ENCODE measurements at regions not wholly inside any gene's neighbourhood (a gene's known extent, or its start where the extent isn't known, plus 50 kb on each side); places are given as distances from the start of the nearest gene placed in this dataset.

- TF ChIP-seq, protein P1, sequence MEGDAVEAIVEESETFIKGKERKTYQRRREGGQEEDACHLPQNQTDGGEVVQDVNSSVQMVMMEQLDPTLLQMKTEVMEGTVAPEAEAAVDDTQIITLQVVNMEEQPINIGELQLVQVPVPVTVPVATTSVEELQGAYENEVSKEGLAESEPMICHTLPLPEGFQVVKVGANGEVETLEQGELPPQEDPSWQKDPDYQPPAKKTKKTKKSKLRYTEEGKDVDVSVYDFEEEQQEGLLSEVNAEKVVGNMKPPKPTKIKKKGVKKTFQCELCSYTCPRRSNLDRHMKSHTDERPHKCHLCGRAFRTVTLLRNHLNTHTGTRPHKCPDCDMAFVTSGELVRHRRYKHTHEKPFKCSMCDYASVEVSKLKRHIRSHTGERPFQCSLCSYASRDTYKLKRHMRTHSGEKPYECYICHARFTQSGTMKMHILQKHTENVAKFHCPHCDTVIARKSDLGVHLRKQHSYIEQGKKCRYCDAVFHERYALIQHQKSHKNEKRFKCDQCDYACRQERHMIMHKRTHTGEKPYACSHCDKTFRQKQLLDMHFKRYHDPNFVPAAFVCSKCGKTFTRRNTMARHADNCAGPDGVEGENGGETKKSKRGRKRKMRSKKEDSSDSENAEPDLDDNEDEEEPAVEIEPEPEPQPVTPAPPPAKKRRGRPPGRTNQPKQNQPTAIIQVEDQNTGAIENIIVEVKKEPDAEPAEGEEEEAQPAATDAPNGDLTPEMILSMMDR (IDR thresholded peaks at IDR 0.05; ENCODE audit: low read depth, low read length): no peak
- Histone ChIP-seq H3K9me3 (ENCODE audit: control insufficient read depth, insufficient read depth, low read length) (no peaks in the 10 kb centered on the region), H3K4me3 (ENCODE audit: low read depth, low read length) (no peak overlapping the region), H3K27ac (ENCODE audit: low read depth, low read length) (no peak overlapping the region), H3K27me3 (ENCODE audit: control insufficient read depth, insufficient read depth, low read length) (no peaks in the 10 kb centered on the region)
- ChIA-PET CTCF (no interaction called here), POLR2A (no interaction called here)
- no peak for DNase-seq (ENCODE audit: low read depth, low spot score)
Measured at GRCh38 chr5:58353992-58354391, 105.9 kb downstream of the PLK2 start.

DNA sequence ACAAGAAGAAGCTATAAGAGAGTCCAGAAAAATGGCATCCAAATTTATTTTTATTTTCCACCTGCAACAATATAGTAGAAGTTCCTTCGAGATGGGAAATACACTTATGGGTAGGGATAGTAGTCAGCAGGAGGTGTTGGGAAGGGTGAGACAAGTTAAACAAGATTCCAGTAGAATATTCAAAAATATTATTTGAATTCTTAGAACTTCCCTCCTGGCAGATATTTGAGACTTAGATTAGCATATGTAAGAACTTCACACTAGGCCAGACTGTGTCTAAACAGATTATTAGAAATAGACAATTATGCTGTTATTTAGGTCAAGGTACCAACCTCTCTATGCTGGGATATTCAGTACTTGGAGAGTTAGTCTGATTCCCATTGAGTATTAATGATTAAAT, 108.7 kb downstream of the PLK2 start:
- CTCF ChIA-PET: no interaction called here
- no peak for DNase-seq (ENCODE audit: low read depth, low spot score)
- Histone ChIP-seq H3K4me3 (ENCODE audit: low read depth, low read length) (no peak overlapping the region), H3K27ac (ENCODE audit: low read depth, low read length) (no peak overlapping the region), H3K27me3 (ENCODE audit: control insufficient read depth, insufficient read depth, low read length) (no peaks in the 10 kb centered on the region), H3K9me3 (ENCODE audit: control insufficient read depth, insufficient read depth, low read length) (no peaks in the 10 kb centered on the region)
- TF ChIP-seq, protein P1 (IDR thresholded peaks at IDR 0.05; ENCODE audit: low read depth, low read length): no peak
- POLR2A ChIA-PET: no interaction called here

- H3K9me3 ChIP-seq (ENCODE audit: control insufficient read depth, insufficient read depth, low read length): no peaks in the 10 kb centered on the region
- DNase-seq (ENCODE audit: low read depth, low spot score): no peak
- CTCF ChIA-PET: no interaction called here
- POLR2A ChIA-PET: interaction anchor here (0.6 kb wide), 1 partner anchor 849 kb away, joined by 3 read pairs; no protein-coding TSS in a partner anchor
- no peak overlapping the region for H3K27ac ChIP-seq (ENCODE audit: low read depth, low read length)
- TF ChIP-seq, protein P1 (IDR thresholded peaks at IDR 0.05; ENCODE audit: low read depth, low read length): no peak
- H3K4me3 ChIP-seq (ENCODE audit: low read depth, low read length): no peak overlapping the region
- no peaks in the 10 kb centered on the region for H3K27me3 ChIP-seq (ENCODE audit: control insufficient read depth, insufficient read depth, low read length)
Measured at GRCh38 chr5:58348996-58349728, 110.7 kb downstream of the PLK2 start.

GRCh38 chr5:58346041-58346440, 113.8 kb downstream of the PLK2 start:
- ChIA-PET CTCF (no interaction called here), POLR2A (no interaction called here)
- no peak for DNase-seq (ENCODE audit: low read depth, low spot score)
- no peak overlapping the region for H3K4me3 ChIP-seq (ENCODE audit: low read depth, low read length)
- H3K9me3 ChIP-seq (ENCODE audit: control insufficient read depth, insufficient read depth, low read length): no peaks in the 10 kb centered on the region
- H3K27ac ChIP-seq (ENCODE audit: low read depth, low read length): no peak overlapping the region
- no peaks in the 10 kb centered on the region for H3K27me3 ChIP-seq (ENCODE audit: control insufficient read depth, insufficient read depth, low read length)
- TF ChIP-seq, protein P1 (IDR thresholded peaks at IDR 0.05; ENCODE audit: low read depth, low read length): no peak

DNA sequence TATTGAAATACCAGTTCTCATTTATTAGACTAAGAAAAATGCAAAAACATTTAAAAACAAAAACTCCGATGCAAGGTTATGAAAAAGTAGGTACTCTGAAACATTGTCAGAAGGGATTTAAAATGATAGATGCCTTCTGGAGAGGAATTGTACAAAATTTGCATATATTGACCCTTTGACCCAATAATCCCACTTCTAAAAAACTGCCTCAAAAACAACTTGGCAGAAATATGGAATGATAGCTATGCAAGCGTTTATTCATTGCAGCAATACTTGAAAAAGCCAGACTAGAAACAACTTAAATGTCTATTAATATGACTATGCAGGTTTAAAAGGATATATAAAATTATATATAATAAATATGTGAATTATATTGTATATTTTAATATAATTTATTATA, 118.4 kb downstream of the PLK2 start:
- Histone ChIP-seq H3K27me3 (ENCODE audit: control insufficient read depth, insufficient read depth, low read length) (no peaks in the 10 kb centered on the region), H3K27ac (ENCODE audit: low read depth, low read length) (no peak overlapping the region), H3K9me3 (ENCODE audit: control insufficient read depth, insufficient read depth, low read length) (no peaks in the 10 kb centered on the region), H3K4me3 (ENCODE audit: low read depth, low read length) (no peak overlapping the region)
- TF ChIP-seq, protein P1 (IDR thresholded peaks at IDR 0.05; ENCODE audit: low read depth, low read length): no peak
- DNase-seq (ENCODE audit: low read depth, low spot score): no peak
- ChIA-PET POLR2A (no interaction called here), CTCF (no interaction called here)
